Left renal cortex interstitium (tissue), 4 donors: ENCODE measurements at regions not wholly inside any gene's neighbourhood (a gene's known extent, or its start where the extent isn't known, plus 50 kb on each side); places are given as distances from the start of the nearest gene placed in this dataset.
"Not testable (repeated sequence)": the region's sequence is repeated elsewhere in the genome, so short reads cannot be mapped to it uniquely, and the experiment has no call there.

Experiments
- DNase-seq, 4 donors: peaks; one replicate each; pipeline ENCODE4 v3.0.0-alpha.2; 2013; ENCODE audit warnings: low read depth in 4 of 4, low spot score in 2 of 4, missing footprints in 1 of 4

- no peak for DNase-seq
Measured at GRCh38 chr9:103601287-103601686, 492.8 kb upstream of the SMC2 start.

- DNase-seq, result not testable (repeated sequence)
Measured at GRCh38 chr9:103611950-103612349, 482.2 kb upstream of the SMC2 start.

GRCh38 chr9:103615994-103616393 is 478.1 kb upstream of the SMC2 start:
- no peak for DNase-seq

- no peak for DNase-seq
Measured at GRCh38 chr9:103617046-103617445, 477.1 kb upstream of the SMC2 start.

GRCh38 chr9:103625161-103625804 is 468.8 kb upstream of the SMC2 start:
- DNase-seq, result no peak

DNA sequence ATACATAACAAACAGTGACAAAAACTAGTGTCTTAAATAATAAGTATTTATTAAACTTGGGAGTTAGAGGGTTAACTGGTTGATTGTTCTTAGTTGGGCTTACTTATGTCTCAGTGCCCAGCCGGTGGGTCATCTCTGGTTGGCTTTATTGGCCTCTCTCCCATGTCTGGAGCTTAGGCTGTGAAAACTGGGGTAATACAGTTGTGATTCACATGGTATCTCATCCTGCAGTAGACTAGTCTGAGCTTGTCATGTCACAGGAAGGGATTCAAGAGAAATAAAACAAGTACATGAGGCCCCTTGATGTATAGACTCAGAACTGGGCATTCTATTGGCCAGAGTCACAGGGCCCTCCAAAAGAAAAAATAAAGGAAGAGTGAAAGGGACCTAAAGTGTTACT is 466.4 kb upstream of the SMC2 start:
- no peak for DNase-seq

- DNase-seq, result no peak
Measured at GRCh38 chr9:103649086-103649485, 445.0 kb upstream of the SMC2 start.

GRCh38 chr9:103658156-103658555 is 436.0 kb upstream of the SMC2 start:
- no peak for DNase-seq

DNA sequence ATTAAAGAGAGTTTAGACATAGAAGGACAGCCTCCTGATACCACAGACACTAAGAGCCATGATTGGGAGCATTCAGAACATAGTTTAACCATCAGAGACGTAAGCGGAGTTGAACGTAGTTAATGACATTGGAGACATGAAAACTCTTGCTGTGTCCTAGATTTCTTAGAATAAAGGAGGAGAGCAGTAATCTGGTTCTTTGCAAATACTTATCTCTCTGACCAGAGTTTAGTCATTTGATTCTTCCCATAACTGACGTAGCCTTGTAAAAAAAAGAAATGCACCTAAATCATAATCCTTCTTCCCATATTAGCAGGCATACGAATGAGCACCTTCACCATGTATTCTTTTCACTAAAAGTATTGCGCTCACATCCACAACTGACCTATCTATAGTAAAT is 433.3 kb upstream of the SMC2 start:
- no peak for DNase-seq

DNA sequence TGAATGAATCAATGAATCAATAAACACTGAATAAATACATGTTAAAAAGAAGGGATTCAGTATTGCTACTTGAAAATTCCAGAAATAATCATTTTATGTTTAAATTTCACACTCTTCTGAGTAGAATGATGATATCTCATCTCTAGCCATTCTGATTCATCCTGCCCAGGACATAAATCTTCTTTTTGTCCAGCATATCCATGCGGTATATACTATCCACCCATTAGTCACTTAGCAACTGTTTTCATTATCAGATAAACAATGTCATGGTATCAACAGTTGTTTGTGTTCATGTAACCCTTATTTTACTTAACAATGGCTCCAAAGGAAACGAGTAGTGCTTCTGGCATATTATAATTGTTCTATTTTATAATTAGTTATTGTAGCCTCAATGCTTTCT is 432.4 kb upstream of the SMC2 start:
- DNase-seq, result no peak

- DNase-seq, result no peak
Measured at GRCh38 chr9:103669296-103669695, 424.8 kb upstream of the SMC2 start.

DNA sequence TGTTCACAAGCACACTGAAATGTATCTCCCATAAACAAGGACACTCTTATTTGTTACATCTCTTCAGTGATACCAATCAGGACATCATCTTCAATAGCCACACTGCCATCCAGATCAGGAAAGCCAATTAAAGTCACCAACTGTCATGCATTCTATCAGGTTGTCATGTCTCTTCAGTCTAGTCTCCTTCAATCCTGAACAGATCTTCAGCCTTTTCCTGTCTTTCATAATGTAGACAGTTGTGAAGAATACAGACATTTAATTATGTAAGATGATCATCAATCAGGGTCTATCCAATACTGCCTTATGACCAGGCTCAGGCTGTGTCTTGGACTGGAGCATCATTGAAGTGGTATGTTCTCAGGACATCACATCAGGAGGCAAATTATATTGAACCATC is 419.8 kb upstream of the SMC2 start:
- no peak for DNase-seq

- DNase-seq, result no peak
Measured at GRCh38 chr9:103680581-103680980, 413.5 kb upstream of the SMC2 start.

DNA sequence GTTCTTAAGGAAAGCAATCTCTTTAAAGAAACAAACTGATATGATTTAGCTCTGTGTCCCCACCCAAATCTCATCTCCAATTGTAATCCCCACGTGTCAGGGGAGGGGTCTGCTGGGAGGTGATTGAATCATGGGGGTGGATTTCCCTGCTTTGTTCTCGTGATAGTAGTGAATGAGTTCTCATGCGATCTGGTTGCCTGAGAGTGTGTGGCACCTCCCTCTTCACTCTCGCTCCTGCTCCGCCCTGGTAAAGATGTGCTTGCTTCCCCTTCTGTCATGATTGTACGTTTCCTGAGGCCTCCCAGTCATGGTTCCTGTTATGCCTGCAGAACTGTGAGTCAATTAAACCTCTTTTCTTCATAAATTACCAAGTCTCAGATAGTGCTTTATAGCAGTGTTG is 412.7 kb upstream of the SMC2 start:
- DNase-seq, result no peak

DNA sequence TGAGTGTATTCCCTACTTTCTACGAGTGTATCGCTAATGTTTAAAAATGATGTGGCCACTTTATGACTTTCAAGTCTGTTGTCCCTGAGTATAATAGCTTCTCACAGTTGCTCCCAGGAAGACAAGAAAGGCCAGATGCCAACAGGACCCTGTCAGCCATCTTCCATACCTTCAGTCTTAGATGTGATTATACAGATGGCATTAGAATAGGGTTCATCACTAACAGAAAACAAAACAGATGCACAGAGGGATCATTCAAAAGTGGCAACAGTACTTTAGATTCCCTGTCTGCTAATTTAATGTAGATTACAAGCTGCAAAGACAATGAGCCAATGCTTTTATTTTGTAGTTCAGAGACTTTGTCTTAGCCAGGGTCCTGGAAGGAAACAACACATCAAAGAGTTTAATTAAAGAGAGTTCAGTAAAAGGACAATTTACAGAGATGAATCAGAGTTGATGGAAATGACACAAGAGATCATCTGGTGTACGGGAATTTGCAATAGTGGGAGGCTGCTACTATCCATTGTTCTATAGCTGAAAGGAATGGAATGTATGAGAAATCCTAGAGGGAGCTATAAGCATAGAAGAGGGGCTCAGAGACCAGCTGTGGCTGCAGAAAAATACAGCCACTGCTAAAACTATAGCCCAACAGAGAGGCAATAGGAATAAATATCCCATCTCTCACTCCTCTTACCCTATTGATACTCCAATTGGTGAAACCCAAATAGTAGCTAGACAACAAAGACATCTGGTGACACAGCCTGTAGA is 393.7 kb upstream of the SMC2 start:
- no peak for DNase-seq

DNA sequence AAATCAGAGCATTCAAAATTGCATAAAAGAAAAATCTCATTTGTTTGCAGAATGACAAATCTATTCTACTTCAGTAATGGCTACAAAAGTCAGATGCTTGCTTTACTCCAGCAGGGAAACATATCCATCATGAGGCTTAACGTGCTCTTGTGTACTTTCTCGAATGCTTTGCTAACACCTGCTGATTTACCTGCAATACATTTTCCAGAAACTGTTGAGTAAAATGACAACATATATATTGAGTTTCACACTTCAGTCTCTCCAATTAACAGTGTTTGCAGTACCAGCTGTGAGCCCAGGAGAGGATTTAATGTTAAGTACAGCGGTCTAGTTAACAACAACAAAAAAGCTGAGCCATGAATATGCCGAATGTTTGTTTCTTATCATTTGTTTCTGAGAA is 391.5 kb upstream of the SMC2 start:
- no peak for DNase-seq

- no peak for DNase-seq
Measured at GRCh38 chr9:103707181-103707580, 386.9 kb upstream of the SMC2 start.

DNA sequence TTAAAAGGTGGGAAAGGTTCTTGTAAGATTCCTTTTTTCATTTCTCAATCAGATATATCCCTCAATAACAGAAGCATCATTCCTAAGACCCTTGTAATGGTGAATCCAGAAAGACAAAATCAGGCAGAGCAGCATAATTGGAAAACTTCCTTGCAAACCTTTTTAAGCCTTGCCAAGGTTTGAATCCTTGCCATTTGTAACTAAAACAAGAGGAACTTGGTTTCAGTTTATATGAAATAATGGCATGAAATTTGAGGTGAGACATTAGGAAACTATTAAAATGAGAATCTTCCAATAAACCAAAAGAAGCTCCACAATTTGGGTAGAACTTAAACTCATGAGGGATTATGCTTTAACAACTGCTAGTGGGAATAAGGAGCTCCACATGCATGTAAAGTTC is 384.7 kb upstream of the SMC2 start:
- no peak for DNase-seq

- no peak for DNase-seq
Measured at GRCh38 chr9:103713631-103714030, 380.5 kb upstream of the SMC2 start.

- DNase-seq, result no peak
Measured at GRCh38 chr9:103714992-103715391, 379.1 kb upstream of the SMC2 start.

- no peak for DNase-seq
Measured at GRCh38 chr9:103721056-103721455, 373.1 kb upstream of the SMC2 start.

GRCh38 chr9:103730866-103731265 is 363.2 kb upstream of the SMC2 start:
- DNase-seq, result no peak

DNA sequence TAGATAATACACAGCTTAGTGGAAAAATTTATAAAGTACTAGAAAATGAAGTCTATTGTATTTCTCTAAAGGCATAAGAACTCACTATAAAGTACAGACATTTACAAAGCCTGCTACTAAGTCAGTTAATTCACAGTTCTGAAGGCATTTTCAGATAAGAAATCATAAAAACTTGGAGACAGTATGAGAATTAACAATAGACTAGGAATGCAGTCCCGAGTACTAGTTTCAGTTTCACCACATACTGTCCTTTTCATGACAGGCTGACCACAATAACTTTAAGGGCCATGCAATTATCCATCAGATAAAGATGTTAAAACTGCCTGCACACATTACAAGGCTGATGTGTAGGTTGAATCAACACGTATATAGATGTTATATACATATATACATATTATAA is 362.6 kb upstream of the SMC2 start:
- no peak for DNase-seq
